GM21515 (cell line): ENCODE measurements at regions not wholly inside any gene's neighbourhood (a gene's known extent, or its start where the extent isn't known, plus 50 kb on each side); places are given as distances from the start of the nearest gene placed in this dataset.
"Not testable (repeated sequence)": the region's sequence is repeated elsewhere in the genome, so short reads cannot be mapped to it uniquely, and the experiment has no call there.

ENCODE experiments used
- ATAC-seq: cut with Tn5 transposase; IDR thresholded peaks from one replicate; pipeline ENCODE4 v1.9.1; 2021; ENCODE audit not compliant: unreplicated experiment

DNA sequence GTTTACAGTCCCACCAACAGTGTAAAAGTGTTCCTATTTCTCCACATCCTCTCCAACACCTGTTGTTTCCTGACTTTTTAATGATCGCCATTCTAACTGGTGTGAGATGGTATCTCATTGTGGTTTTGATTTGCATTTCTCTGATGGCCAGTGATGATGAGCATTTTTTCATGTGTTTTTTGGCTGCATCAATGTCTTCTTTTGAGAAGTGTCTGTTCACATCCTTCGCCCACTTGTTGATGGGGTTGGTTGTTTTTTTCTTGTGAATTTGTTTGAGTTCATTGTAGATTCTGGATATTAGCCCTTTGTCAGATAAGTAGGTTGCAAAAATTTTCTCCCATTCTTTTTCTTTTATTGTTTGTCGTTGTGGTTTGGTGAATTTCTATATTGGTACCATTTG, 242.5 kb downstream of the LRIG3 start:
- ATAC-seq = not testable (repeated sequence)

- ATAC-seq = no peak
These were observed 241.6 kb downstream of the LRIG3 start for GRCh38 chr12:58678753-58679152.

- no peak for ATAC-seq
These were observed 238.6 kb downstream of the LRIG3 start for GRCh38 chr12:58681730-58682129.

- no peak for ATAC-seq
These were observed 225.0 kb downstream of the LRIG3 start for GRCh38 chr12:58695263-58695662.

DNA sequence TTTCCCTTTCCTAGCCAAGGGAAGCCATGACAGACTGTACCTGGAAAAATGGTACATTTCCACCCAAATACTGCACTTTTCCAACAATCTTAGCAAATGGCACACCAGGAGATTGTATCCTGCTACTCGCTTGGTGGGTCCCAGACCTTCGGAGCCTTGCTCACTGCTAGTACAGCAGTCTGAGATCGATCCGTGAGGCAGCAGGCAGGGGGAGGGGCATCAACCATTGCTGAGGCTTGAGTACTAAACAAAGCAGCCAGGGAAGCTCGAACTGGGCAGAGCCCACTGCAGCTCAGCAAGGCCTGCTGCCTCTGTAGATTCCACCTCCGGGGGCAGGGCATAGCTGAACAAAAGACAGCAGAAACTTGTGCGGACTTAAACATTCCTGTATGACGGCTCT, 218.8 kb downstream of the LRIG3 start:
- ATAC-seq = no peak

- no peak for ATAC-seq
These were observed 216.4 kb downstream of the LRIG3 start for GRCh38 chr12:58703866-58704265.

GRCh38 chr12:58704770-58705169, 215.5 kb downstream of the LRIG3 start:
- ATAC-seq = not testable (repeated sequence)

DNA sequence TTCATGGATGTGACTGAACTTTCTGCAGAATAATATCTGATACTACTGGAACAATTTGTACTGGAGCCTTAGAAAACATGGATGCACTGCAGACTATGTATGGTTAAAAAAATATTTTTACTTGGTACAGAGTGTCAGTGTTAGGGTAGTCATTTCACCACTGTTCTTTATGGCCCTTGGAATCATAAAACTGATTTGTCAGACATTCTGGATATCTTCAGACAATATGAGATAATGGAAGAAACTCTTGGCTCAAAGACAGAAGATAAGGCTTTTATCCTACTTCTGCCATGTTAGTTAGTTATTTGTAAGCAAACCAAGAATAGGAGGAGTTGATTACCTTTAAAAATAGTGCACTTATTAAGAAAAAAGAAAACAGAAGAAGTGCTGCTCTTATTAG, 209.4 kb downstream of the LRIG3 start:
- ATAC-seq = no peak

DNA sequence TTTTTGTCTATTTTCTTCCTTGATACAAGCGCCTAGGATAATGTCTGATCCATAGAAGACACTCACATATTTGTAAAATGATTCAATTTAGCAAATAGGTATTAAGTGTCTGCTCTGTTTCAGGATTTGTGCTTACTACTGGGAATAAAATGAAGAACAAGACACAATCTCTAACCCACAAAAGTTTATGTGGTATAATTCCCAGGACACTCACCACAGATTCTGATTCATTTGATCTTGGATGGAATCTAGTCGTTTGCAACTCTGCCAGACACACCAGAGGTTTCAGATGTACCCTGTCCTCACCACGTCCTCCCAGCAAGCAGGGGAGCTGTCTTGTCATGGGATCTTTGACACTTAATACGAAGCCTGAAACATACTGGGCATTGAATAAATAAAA, 208.3 kb downstream of the LRIG3 start:
- ATAC-seq = no peak

DNA sequence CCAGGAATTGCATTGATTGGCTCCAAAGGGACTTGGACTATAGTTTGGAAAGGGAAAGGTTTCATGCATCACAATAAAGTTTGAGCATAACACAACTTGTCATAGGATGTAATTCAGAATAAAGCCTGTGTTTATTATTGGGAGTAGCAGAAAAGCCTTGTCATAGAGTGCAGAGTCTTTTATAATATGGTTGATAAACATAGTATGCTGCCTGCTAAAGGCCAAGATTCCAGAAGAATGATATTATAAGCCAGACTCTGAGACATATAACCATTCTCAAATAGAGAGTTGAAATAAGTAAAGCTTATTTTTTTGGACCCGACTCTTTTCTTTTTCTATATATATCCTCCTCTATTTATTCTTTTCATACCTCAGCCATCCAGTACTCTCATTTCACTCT, 207.3 kb downstream of the LRIG3 start:
- no peak for ATAC-seq

DNA sequence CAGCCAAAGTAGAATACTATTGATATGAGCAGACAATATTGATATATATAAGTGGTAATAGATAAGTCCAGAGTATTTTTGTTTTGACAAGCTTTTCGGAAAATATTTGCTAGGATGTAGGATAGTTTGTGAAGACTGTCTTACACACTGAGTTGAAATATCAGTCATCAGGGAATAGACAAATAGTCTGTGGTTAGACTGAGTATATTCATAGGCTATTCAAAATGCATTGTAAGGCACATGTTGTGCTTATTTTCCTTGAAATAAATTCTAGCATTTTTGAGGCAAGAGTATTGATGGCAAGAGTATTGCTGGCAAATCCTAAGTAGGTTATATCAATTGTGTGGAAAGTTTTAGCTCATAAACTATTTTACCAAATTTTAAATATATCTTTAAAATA, 201.1 kb downstream of the LRIG3 start:
- no peak for ATAC-seq

- ATAC-seq = no peak
These were observed 199.9 kb downstream of the LRIG3 start for GRCh38 chr12:58720421-58720820.

GRCh38 chr12:58725400-58726105, 194.8 kb downstream of the LRIG3 start:
- ATAC-seq = no peak

DNA sequence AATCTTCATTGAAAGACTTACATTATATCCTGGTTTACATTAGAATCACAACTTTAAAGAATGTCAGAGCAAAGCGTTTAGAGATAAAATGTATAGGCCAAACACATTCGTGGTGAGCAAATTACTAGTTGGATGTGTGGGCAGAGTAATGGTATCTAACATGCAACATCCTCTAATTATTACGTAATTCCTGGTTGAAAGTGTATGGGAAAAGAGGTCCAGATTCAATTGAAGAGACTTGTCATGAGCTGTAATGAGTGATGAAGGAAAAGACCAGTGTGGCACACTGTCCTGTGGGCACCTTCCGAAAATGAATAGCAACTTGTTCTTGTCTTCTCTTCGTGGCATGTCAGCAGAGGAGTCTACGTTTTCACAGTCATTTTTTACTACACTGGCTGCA, 192.8 kb downstream of the LRIG3 start:
- ATAC-seq = no peak

GRCh38 chr12:58728397-58728796, 191.9 kb downstream of the LRIG3 start:
- no peak for ATAC-seq

DNA sequence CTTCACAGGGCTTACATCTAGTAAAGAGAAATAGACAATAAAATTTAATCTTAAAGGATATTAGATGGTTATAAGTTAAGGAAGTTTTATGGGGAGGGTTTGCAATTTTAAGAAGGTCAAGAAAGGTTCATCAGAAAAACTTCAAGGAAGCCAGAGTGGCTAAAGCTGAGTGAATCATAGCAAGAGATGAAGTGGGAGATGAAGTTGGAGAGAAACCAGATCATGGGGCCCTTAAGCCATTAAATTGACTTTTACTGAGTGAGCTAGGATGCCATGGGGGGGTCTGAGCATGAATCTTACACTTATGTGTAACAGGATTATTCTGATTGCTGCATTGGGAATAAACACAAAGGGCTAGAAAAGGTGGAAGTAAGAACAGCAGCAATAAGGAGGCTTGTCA, 189.2 kb downstream of the LRIG3 start:
- no peak for ATAC-seq

GRCh38 chr12:58732894-58733293, 187.4 kb downstream of the LRIG3 start:
- no peak for ATAC-seq

DNA sequence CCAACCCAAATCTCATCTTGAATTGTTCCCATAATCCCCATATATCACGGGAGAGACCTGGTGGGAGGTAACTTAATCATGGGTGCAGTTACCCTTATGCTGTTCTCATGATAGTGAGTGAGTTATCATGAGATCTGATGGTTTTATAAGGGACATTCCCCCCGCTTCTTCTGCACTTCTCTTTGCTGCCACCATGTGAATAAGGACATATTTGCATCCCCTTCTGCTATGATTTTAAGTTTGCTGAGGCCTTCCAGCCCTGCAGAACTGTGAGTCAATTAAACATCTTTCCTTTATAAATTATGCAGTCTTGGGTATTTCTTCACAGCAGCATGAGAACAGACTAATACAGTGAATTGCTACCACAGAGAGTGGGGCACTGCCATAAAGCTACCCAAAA, 179.1 kb downstream of the LRIG3 start:
- ATAC-seq = no peak

DNA sequence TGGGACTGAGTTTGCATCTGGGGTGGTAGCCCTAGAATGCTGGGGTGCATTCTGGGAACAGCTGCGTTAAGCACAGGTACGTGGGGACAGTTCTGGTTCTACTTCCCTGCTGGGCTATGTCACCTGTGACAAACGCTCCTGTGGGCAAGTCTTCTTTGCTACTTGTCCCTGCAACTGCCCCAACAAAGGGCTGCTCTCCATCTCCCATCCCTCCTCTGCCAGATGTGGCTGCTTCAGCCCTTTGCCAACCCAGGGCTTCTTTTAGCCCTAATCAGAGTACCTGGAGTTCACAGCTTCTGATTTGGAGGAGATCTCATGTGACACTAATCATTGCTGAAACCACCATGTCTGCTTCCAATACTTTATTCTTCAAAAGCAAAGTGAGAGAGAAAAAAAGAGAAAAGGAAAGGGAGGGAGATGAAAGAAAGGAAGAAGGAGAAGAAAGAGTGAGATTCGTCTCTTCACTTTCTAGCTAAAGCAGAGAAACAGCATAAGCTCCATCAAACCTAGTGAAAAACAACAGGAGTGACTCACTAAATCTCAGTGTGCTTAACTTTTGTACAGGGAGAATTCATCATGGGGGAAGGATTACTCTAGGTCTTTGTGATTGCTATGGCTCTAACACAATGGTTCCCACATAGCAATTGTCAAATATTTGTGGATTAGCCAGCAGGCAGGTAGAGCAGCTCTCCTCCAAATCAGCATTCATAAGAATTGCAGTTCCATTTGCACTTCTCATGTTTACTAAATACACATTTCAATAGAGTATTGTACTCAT, 174.8 kb downstream of the LRIG3 start:
- ATAC-seq = no peak

GRCh38 chr12:58747533-58747932, 172.8 kb downstream of the LRIG3 start:
- no peak for ATAC-seq

- ATAC-seq = no peak
These were observed 169.8 kb downstream of the LRIG3 start for GRCh38 chr12:58750484-58750883.

DNA sequence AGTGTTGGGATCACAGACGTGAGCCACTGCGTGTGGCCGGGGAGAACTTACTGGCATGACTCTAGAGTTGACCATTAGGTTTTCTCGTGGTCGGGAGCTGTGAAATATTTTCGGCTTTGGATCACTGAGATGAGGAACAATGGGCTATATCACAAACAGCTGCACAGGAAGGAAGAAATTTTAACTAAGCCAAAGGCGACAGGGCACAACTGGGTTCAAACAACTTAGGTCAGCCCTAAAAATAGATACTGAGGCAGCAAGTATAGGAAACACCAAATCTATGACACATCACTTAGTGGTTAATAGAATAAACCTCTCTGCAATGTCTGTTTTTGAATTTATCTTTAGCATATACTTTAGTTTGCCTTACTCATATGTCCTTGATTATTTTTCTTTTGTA, 162.9 kb downstream of the LRIG3 start:
- no peak for ATAC-seq

GRCh38 chr12:58759745-58760144, 160.6 kb downstream of the LRIG3 start:
- ATAC-seq = not testable (repeated sequence)
